Aorta (tissue), 5 donors: ENCODE measurements at regions not wholly inside any gene's neighbourhood (a gene's known extent, or its start where the extent isn't known, plus 50 kb on each side); places are given as distances from the start of the nearest gene placed in this dataset.

ENCODE experiments used
- ATAC-seq: fragments of 200-7000 bp; cut with Tn5 transposase; one replicate; pipeline ENCODE4 v1.9.1; 2022; ENCODE audit warnings: moderate library complexity; ENCODE audit not compliant: low FRiP score
- DNase-seq, 2 donors: peaks; one replicate each; pipeline ENCODE4 v3.0.0-alpha.2; 2020
- H3K27ac ChIP-seq, 2 donors: one replicate each; pipeline ENCODE4 v1.5.1; 2013; ENCODE audit warnings: low read length in 2 of 2, mild to moderate bottlenecking in 2 of 2, moderate library complexity in 2 of 2, control low read depth in 1 of 2, inconsistent platforms in 1 of 2, low read depth in 1 of 2
- H3K27me3 ChIP-seq, 2 donors: one replicate each; pipeline ENCODE4 v1.6.1; 2013; ENCODE audit warnings: control low read depth in 1 of 2, low read length in 1 of 2, mild to moderate bottlenecking in 1 of 2, moderate library complexity in 1 of 2; ENCODE audit not compliant: insufficient read depth in 2 of 2, control insufficient read depth in 1 of 2
- H3K36me3 ChIP-seq, 2 donors: one replicate each; pipeline ENCODE4 v1.6.1; 2013; ENCODE audit warnings: control low read depth in 1 of 2, low read length in 1 of 2, mild to moderate bottlenecking in 1 of 2; ENCODE audit not compliant: insufficient read depth in 2 of 2, control insufficient read depth in 1 of 2
- H3K4me1 ChIP-seq, 2 donors: one replicate each; pipeline ENCODE4 v1.6.1; 2013; ENCODE audit warnings: low read length in 2 of 2, control low read depth in 1 of 2, mild to moderate bottlenecking in 1 of 2, moderate library complexity in 1 of 2; ENCODE audit not compliant: insufficient read depth in 2 of 2, control insufficient read depth in 1 of 2
- H3K4me3 ChIP-seq, 2 donors: one replicate each; pipeline ENCODE4 v1.5.1; 2013; ENCODE audit warnings: low read length in 2 of 2, control low read depth in 1 of 2, mild to moderate bottlenecking in 1 of 2
- H3K9me3 ChIP-seq: one replicate; pipeline ENCODE4 v1.6.1; 2013; ENCODE audit warnings: mild to moderate bottlenecking, low read length; ENCODE audit not compliant: control insufficient read depth
- WGBS, 2 donors: extraction: QIAGEN DNeasy Blood & Tissue Kit; methylation state at CpG; one replicate each; pipeline ENCODE4 v1.1.7; 2013; 5-methylcytosine and 5-hydroxymethylcytosine counted together
- intact Hi-C, 2 donors: fragments of 100-400 bp; cut with DNase I; formaldehyde crosslinking; loops; one replicate each; pipeline versions ENCODE4 v1.14.2 to v1.15.0; 2022
- donor health status: healthy with polysubstance abuse.
- donor health status: Bipolar disorder and iron deficiency.
- donor health status: DM: no; HTN: no; CAD: no.
- donor health status: DM: no; HTN: no; CAD: no.
- donor health status: DM: yes; HTN: yes; CAD: no.

- no peaks in the 10 kb centered on the region for H3K36me3 ChIP-seq
- no peak for ATAC-seq
- no peak overlapping the region for H3K4me3 ChIP-seq
- H3K27ac ChIP-seq: no peak overlapping the region
- 93 to 94% methylated on average over 4 of the region's 4 CpGs for WGBS, 2 donors
- intact Hi-C loops: no loop called here
- H3K4me1 ChIP-seq: no peaks in the 10 kb centered on the region
- H3K9me3 ChIP-seq: no peaks in the 10 kb centered on the region
- peak in 1 of 2 donors; percentile 37 for DNase-seq
- H3K27me3 ChIP-seq: no peaks in the 10 kb centered on the region
Observed at GRCh38 chr12:73321776-73322175, 1049.6 kb downstream of the TRHDE start.

- H3K27ac ChIP-seq: no peak overlapping the region
- no peaks in the 10 kb centered on the region for H3K27me3 ChIP-seq
- no peak for DNase-seq
- 51 to 53% methylated on average over 2 of the region's 2 CpGs for WGBS, 2 donors
- no peaks in the 10 kb centered on the region for H3K9me3 ChIP-seq
- no peaks in the 10 kb centered on the region for H3K36me3 ChIP-seq
- no peak for ATAC-seq
- intact Hi-C loops: no loop called here
- no peak overlapping the region for H3K4me3 ChIP-seq
- H3K4me1 ChIP-seq: no peaks in the 10 kb centered on the region
Observed at GRCh38 chr12:73330584-73331351, 1058.6 kb downstream of the TRHDE start.

GRCh38 chr12:73341559-73342247 lies 1069.5 kb downstream of the TRHDE start:
- ATAC-seq: no peak

DNA sequence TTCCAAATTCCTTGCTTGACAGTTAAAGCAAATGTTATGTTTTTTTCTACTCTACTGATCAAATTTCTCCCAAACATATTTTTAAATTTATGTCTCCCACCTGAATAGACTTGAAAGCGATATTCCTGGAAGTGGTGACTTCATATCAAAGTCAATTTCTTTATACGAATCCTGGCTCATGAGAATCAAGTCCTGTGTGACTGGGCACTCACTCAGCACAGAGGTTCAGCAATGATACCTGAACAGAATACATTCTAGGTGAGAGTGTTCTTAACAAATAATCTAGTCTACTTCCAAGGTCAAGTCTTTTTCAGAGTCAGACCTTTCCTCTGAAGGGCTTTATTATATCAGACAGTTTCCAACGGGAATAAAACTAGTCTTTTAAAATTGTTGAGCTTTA lies 1070.6 kb downstream of the TRHDE start:
- no peak for ATAC-seq
- Histone ChIP-seq H3K36me3 (no peaks in the 10 kb centered on the region), H3K27me3 (no peaks in the 10 kb centered on the region), H3K4me3 (no peak overlapping the region), H3K4me1 (no peaks in the 10 kb centered on the region), H3K9me3 (no peaks in the 10 kb centered on the region), H3K27ac (no peak overlapping the region)
- WGBS, 2 donors: 31 to 45% methylated on average over 3 of the region's 3 CpGs
- no peak for DNase-seq
- intact Hi-C loops: no loop called here

More at GRCh38 chr12:73341559-73342247, 1069.5 kb downstream of the TRHDE start:
- H3K9me3 ChIP-seq: no peaks in the 10 kb centered on the region
- no peaks in the 10 kb centered on the region for H3K36me3 ChIP-seq
- no peak overlapping the region for H3K27ac ChIP-seq
- intact Hi-C loops: no loop called here
- H3K4me1 ChIP-seq: no peaks in the 10 kb centered on the region
- H3K4me3 ChIP-seq: no peak overlapping the region
- DNase-seq: no peak
- no peaks in the 10 kb centered on the region for H3K27me3 ChIP-seq
- WGBS, 2 donors: 72 to 78% methylated on average over 3 of the region's 3 CpGs

- Histone ChIP-seq H3K36me3 (no peaks in the 10 kb centered on the region), H3K4me3 (no peak overlapping the region), H3K27ac (no peak overlapping the region), H3K9me3 (no peaks in the 10 kb centered on the region), H3K27me3 (no peaks in the 10 kb centered on the region), H3K4me1 (no peaks in the 10 kb centered on the region)
- WGBS, 2 donors: 68 to 71% methylated on average over 1 of the region's 1 CpG
- ATAC-seq (no peak), DNase-seq (no peak)
- intact Hi-C loops: no loop called here
Observed at GRCh38 chr12:73352826-73353225, 1080.7 kb downstream of the TRHDE start.

DNA sequence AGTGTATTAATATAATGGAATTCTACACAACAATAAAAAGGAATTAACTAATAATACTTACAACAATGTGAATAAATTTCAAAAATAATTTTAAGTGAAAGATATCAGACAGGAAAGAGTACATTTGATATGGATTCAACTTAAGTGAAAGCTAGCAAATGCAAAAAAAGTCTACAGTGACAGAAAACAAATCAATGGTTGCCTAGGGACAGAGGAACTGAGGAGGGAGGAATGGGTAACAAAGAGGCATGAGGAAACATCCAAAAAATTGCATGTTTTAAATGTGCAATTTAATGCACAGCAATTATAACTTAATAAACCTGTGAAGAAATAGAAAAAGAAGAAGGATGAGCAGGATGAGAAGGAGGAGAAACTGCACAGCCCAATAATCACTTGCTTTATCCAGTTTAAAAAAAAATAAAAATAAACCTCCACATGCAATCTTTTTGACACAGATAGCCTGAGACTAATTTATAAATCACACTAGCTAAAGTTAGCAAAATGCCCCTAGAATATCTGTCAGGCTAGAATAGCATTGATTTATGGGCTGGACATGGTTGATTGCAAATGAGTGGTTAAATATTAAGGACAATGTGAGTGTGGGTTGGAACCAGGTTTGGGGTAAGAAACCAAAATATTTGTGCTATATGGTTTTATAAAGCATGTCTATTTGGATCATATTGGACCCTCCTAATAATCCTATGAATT lies 1089.1 kb downstream of the TRHDE start:
- ATAC-seq (no peak), DNase-seq (no peak)
- no peak overlapping the region for H3K4me3 ChIP-seq
- no peak overlapping the region for H3K27ac ChIP-seq
- no peaks in the 10 kb centered on the region for H3K9me3 ChIP-seq
- no peaks in the 10 kb centered on the region for H3K27me3 ChIP-seq
- H3K4me1 ChIP-seq: no peaks in the 10 kb centered on the region
- no peaks in the 10 kb centered on the region for H3K36me3 ChIP-seq
- intact Hi-C loops: no loop called here

GRCh38 chr12:73361864-73362230 lies 1089.7 kb downstream of the TRHDE start:
- intact Hi-C loops: no loop called here
- 27 to 28% methylated on average over 4 of the region's 4 CpGs for WGBS, 2 donors
- ATAC-seq (no peak), DNase-seq (no peak)
- no peaks in the 10 kb centered on the region for H3K9me3 ChIP-seq
- no peaks in the 10 kb centered on the region for H3K36me3 ChIP-seq
- no peak overlapping the region for H3K4me3 ChIP-seq
- H3K27me3 ChIP-seq: no peaks in the 10 kb centered on the region
- H3K4me1 ChIP-seq: no peaks in the 10 kb centered on the region
- no peak overlapping the region for H3K27ac ChIP-seq

DNA sequence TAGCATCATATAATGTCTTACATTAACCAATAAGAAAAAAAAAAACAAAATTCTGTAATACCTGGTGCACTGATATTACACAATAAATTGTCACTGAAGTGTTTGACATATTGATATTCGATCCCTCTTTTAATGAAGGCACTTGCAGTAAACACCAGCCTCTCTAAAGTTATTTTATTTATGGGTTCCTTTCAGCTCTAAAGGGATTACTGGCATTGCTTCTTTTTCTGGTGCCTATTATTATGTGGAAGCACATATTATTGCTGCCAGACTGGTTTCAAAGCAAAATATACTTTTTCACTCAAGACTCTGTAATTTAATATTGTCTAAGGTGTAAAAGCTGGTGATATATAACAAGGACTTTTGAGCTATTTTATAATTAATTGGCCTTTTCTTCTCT lies 1090.5 kb downstream of the TRHDE start:
- ATAC-seq (no peak), DNase-seq (no peak)
- intact Hi-C loops: no loop called here
- Histone ChIP-seq H3K36me3 (no peaks in the 10 kb centered on the region), H3K27ac (no peak overlapping the region), H3K4me3 (no peak overlapping the region), H3K27me3 (no peaks in the 10 kb centered on the region), H3K9me3 (no peaks in the 10 kb centered on the region), H3K4me1 (no peaks in the 10 kb centered on the region)
- WGBS, 2 donors: 74 to 86% methylated on average over 1 of the region's 1 CpG
